SK-N-SH (cell line): ENCODE measurements at regions not wholly inside any gene's neighbourhood (a gene's known extent, or its start where the extent isn't known, plus 50 kb on each side); places are given as distances from the start of the nearest gene placed in this dataset.
A peak's percentile ranks its signal among the peaks of the same experiment; 100 is the strongest.

Experiments
- CTCF ChIA-PET: fragments of 300-600, 350-600 bp; formaldehyde crosslinking; extraction: SDS; loops from one replicate; lab custom pipeline; 2021; lab: Yijun Ruan, JAX
- POLR2A ChIA-PET: fragments of 350-600 bp; sonication (Branson Sonifier 250); formaldehyde crosslinking; extraction: SDS; loops from one replicate; lab custom pipeline; 2020; ENCODE audit warnings: antibody characterized with exemption, inconsistent platforms; lab: Yijun Ruan, JAX
- DNase-seq: peaks from one replicate; pipeline ENCODE4 v3.0.0; 2012
- H2AFZ ChIP-seq: fragments of 200-600 bp; sonication (generic); 2 replicates; pipeline ENCODE4 v1.8.1; 2016; ENCODE audit warnings: antibody characterized with exemption, mild to moderate bottlenecking, low read depth
- H3F3A ChIP-seq: fragments of 200-600 bp; sonication (generic); replicated peaks from 2 replicates; pipeline ENCODE3; 2016; ENCODE audit warnings: antibody characterized with exemption, mild to moderate bottlenecking; ENCODE audit not compliant: insufficient read depth
- H3K27ac ChIP-seq, 2 experiments: fragments of 200-500 bp in 1 of 2; fragments of 200-600 bp in 1 of 2; sonication (Bioruptor generic) in 1 of 2; sonication (generic), shearing (Covaris generic) in 1 of 2; 2 replicates each; pipeline versions ENCODE4 v1.5.1 to v1.6.1; 2014 to 2016; ENCODE audit warnings: low read depth in 2 of 2, inconsistent platforms in 1 of 2, low read length in 1 of 2, mild to moderate bottlenecking in 1 of 2, mixed read lengths in 1 of 2
- H3K27me3 ChIP-seq: fragments of 200-600 bp; sonication (generic), shearing (Covaris generic); 2 replicates; pipeline ENCODE4 v1.6.1; 2016; ENCODE audit warnings: mixed run types; ENCODE audit not compliant: insufficient read depth
- H3K36me3 ChIP-seq, 2 experiments: fragments of 200-500 bp in 1 of 2; fragments of 200-600 bp in 1 of 2; sonication (Bioruptor generic) in 1 of 2; sonication (generic) in 1 of 2; replicated peaks in 1 of 2; 2 replicates each; pipeline versions ENCODE3 to v1.5.1; 2014 to 2016; ENCODE audit warnings: low read length in 1 of 2, mild to moderate bottlenecking in 1 of 2; ENCODE audit not compliant: insufficient read depth in 2 of 2, control insufficient read depth in 1 of 2
- H3K4me1 ChIP-seq, 2 experiments: fragments of 200-500 bp in 1 of 2; fragments of 200-600 bp in 1 of 2; sonication (Bioruptor generic) in 1 of 2; sonication (generic), shearing (Covaris generic) in 1 of 2; 2 replicates each; pipeline versions ENCODE4 v1.5.1 to v1.6.1; 2014 to 2016; ENCODE audit warnings: low read depth in 1 of 2, low read length in 1 of 2, mixed run types in 1 of 2; ENCODE audit not compliant: insufficient read depth in 2 of 2, control insufficient read depth in 1 of 2
- H3K4me2 ChIP-seq: fragments of 200-600 bp; sonication (generic), shearing (Covaris generic); 2 replicates; pipeline ENCODE4 v1.6.1; 2017; ENCODE audit warnings: mixed run types
- H3K4me3 ChIP-seq, 2 experiments: fragments of 200-500 bp in 1 of 2; fragments of 200-600 bp in 1 of 2; sonication (Bioruptor generic) in 1 of 2; sonication (generic), shearing (Covaris generic) in 1 of 2; 2 replicates each; pipeline versions ENCODE4 v1.5.1 to v1.8.1; 2014 to 2016; ENCODE audit warnings: low read depth in 2 of 2, inconsistent platforms in 1 of 2, low read length in 1 of 2, mild to moderate bottlenecking in 1 of 2, mixed read lengths in 1 of 2, moderate library complexity in 1 of 2
- H3K79me2 ChIP-seq: fragments of 200-600 bp; sonication (generic); 2 replicates; pipeline ENCODE4 v1.8.1; 2017; ENCODE audit warnings: mild to moderate bottlenecking; ENCODE audit not compliant: insufficient read depth
- H3K9ac ChIP-seq: fragments of 200-600 bp; sonication (generic); 2 replicates; pipeline ENCODE4 v1.6.1; 2017; ENCODE audit warnings: mixed run types
- H3K9me2 ChIP-seq: fragments of 200-600 bp; sonication (generic); 2 replicates; pipeline ENCODE4 v1.6.1; 2017; ENCODE audit warnings: mixed run types
- H3K9me3 ChIP-seq: fragments of 200-600 bp; sonication (generic); 2 replicates; pipeline ENCODE4 v1.6.1; 2017; ENCODE audit warnings: mixed run types, mild to moderate bottlenecking, moderate library complexity
- H4K20me1 ChIP-seq: fragments of 200-600 bp; sonication (generic); 2 replicates; pipeline ENCODE4 v1.6.1; 2017; ENCODE audit warnings: mild to moderate bottlenecking, mixed run types; ENCODE audit not compliant: insufficient read depth
- ELF1 ChIP-seq: IDR thresholded peaks from 2 replicates; pipeline ENCODE4 v1.4.0; 2012
- EP300 ChIP-seq, 2 experiments: IDR thresholded peaks; 2 replicates each; pipeline versions ENCODE4 v1.4.0 to v1.6.1; 2012; ENCODE audit warnings: borderline replicate concordance in 1 of 2, low read depth in 1 of 2, low read length in 1 of 2
- EZH2phosphoT487 ChIP-seq: fragments of 200-600 bp; sonication (generic); IDR thresholded peaks from 2 replicates; pipeline ENCODE4 v1.6.1; 2017; ENCODE audit warnings: low read depth, mixed run types, mild to moderate bottlenecking, antibody characterized with exemption, moderate library complexity, borderline replicate concordance
- FOSL2 ChIP-seq: IDR thresholded peaks from 2 replicates; pipeline ENCODE4 v1.4.0; 2012; ENCODE audit warnings: low read depth, mild to moderate bottlenecking, moderate library complexity, borderline replicate concordance
- FOXJ3 ChIP-seq: sonication (generic); formaldehyde crosslinking; IDR thresholded peaks from 2 replicates; pipeline ENCODE4 v1.5.1; 2020; ENCODE audit warnings: mild to moderate bottlenecking, missing genetic modification reagents
- FOXM1 ChIP-seq: IDR thresholded peaks from 2 replicates; pipeline ENCODE4 v1.4.0; 2012; ENCODE audit warnings: low read depth, mild to moderate bottlenecking
- GABPA ChIP-seq: IDR thresholded peaks from 2 replicates; pipeline ENCODE4 v1.4.0; 2012; ENCODE audit warnings: low read depth, mild to moderate bottlenecking
- GATA2 ChIP-seq: sonication (generic); formaldehyde crosslinking; IDR thresholded peaks from 2 replicates; pipeline ENCODE4 v1.5.0; 2020; ENCODE audit warnings: mild to moderate bottlenecking, missing genetic modification reagents
- JUND ChIP-seq: IDR thresholded peaks from 2 replicates; pipeline ENCODE4 v1.4.0; 2012
- MEF2A ChIP-seq: IDR thresholded peaks from 2 replicates; pipeline ENCODE4 v1.4.0; 2012; ENCODE audit warnings: low read depth, borderline replicate concordance
- MXI1 ChIP-seq: IDR thresholded peaks from 2 replicates; pipeline ENCODE4 v1.6.1; 2012; ENCODE audit warnings: mild to moderate bottlenecking, low read depth, low read length, improper control_type of control experiment
- NFIC ChIP-seq: IDR thresholded peaks from 2 replicates; pipeline ENCODE4 v1.4.0; 2012; ENCODE audit warnings: borderline replicate concordance
- POLR2AphosphoS5 ChIP-seq: IDR thresholded peaks from 2 replicates; pipeline ENCODE4 v1.6.1; 2012; ENCODE audit warnings: low read depth, low read length
- RAD21 ChIP-seq: IDR thresholded peaks from 2 replicates; pipeline ENCODE4 v1.6.1; 2012; ENCODE audit warnings: mild to moderate bottlenecking, low read length
- RCOR1 ChIP-seq: fragments of 150-350 bp; IDR thresholded peaks from 2 replicates; pipeline ENCODE4 v1.6.1; 2017; ENCODE audit warnings: antibody characterized with exemption, low read length
- RFX5 ChIP-seq: IDR thresholded peaks from 2 replicates; pipeline ENCODE4 v1.6.1; 2012; ENCODE audit warnings: mild to moderate bottlenecking, improper control_type of control experiment, low read length
- RXRA ChIP-seq: IDR thresholded peaks from 2 replicates; pipeline ENCODE4 v1.4.0; 2012; ENCODE audit warnings: low read depth, mild to moderate bottlenecking, borderline replicate concordance
- SIN3A ChIP-seq: IDR thresholded peaks from 2 replicates; pipeline ENCODE4 v1.6.1; 2012; ENCODE audit warnings: low read depth, mild to moderate bottlenecking, low read length, moderate library complexity, borderline replicate concordance
- SMC3 ChIP-seq: IDR thresholded peaks from 2 replicates; pipeline ENCODE4 v1.6.1; 2012; ENCODE audit warnings: low read depth, low read length, improper control_type of control experiment
- TAF1 ChIP-seq: IDR thresholded peaks from 2 replicates; pipeline ENCODE4 v1.6.1; 2012; ENCODE audit warnings: low read depth, mild to moderate bottlenecking, low read length, moderate library complexity, borderline replicate concordance
- TCF12 ChIP-seq: IDR thresholded peaks from 2 replicates; pipeline ENCODE4 v1.4.0; 2012
- YY1 ChIP-seq: IDR thresholded peaks from 2 replicates; pipeline ENCODE4 v1.4.0; 2012; ENCODE audit warnings: low read depth, mild to moderate bottlenecking
- WGBS: methylation state at CpG from one replicate; pipeline ENCODE4 v1.1.6; 2017; ENCODE audit warnings: low lambda C conversion rate; 5-methylcytosine and 5-hydroxymethylcytosine counted together
- TF ChIP-seq, protein P1 (sequence below): IDR thresholded peaks from 2 replicates; pipeline ENCODE4 v1.4.0; 2012; ENCODE audit warnings: low read depth
- TF ChIP-seq, protein P2 (sequence below): fragments of 150-350 bp; IDR thresholded peaks from 2 replicates; pipeline ENCODE4 v1.6.1; 2016; ENCODE audit warnings: mild to moderate bottlenecking, low read depth, low read length
- TF ChIP-seq, protein P3 (sequence below): IDR thresholded peaks from 2 replicates; pipeline ENCODE4 v1.4.0; 2012; ENCODE audit warnings: low read depth, borderline replicate concordance
- TF ChIP-seq, protein P4 (sequence below): IDR thresholded peaks from 2 replicates; pipeline ENCODE4; 2012
- TF ChIP-seq, protein P5 (sequence below): IDR thresholded peaks from 2 replicates; pipeline ENCODE4 v1.4.0; 2012; ENCODE audit warnings: low read depth, borderline replicate concordance

DNA sequence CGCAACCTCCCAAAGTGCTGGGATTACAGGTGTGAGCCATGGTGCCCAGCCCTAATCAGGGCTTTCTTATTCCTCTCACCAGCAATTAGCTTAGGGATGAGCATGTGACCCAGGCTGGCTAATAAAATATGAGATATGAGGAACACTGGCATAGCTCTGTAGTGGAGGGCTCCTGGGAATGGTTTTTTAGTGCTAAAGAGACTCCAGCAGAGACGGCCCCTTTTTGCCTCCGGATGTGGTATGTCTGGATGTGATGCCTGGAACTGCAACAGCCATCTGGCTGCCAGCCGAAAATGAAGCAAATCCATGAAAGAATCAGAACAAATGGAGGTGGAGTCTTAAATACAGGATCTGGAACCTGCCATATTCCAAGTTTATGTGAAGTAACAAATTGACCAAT lies 69.1 kb upstream of the MAGI1 start:
- no peak overlapping the region for H3K9ac ChIP-seq
- ChIA-PET CTCF (interaction anchor here (1.7 kb wide), 1 partner anchor 90 kb away, joined by 4 read pairs; no protein-coding TSS in a partner anchor), POLR2A (no interaction called here)
- no peaks in the 10 kb centered on the region for H3K79me2 ChIP-seq
- H3K9me3 ChIP-seq: no peaks in the 10 kb centered on the region
- peaks cover 6% of the 10 kb centered on the region for H3F3A ChIP-seq
- H3K27ac ChIP-seq: peak overlapping the region; percentile 34 to 83; a peak in 3 of 4 replicates
- WGBS: 32% methylated on average over 4 of the region's 4 CpGs
- TF ChIP-seq ELF1: no peak
- TF ChIP-seq, protein P1, sequence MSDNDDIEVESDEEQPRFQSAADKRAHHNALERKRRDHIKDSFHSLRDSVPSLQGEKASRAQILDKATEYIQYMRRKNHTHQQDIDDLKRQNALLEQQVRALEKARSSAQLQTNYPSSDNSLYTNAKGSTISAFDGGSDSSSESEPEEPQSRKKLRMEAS: no peak
- peak; percentile 54; the same call in 1 of the 2 replicates for TF ChIP-seq RCOR1
- TF ChIP-seq, protein P2, sequence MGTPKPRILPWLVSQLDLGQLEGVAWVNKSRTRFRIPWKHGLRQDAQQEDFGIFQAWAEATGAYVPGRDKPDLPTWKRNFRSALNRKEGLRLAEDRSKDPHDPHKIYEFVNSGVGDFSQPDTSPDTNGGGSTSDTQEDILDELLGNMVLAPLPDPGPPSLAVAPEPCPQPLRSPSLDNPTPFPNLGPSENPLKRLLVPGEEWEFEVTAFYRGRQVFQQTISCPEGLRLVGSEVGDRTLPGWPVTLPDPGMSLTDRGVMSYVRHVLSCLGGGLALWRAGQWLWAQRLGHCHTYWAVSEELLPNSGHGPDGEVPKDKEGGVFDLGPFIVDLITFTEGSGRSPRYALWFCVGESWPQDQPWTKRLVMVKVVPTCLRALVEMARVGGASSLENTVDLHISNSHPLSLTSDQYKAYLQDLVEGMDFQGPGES: no peak
- no peak for TF ChIP-seq MXI1
- TF ChIP-seq, protein P3, sequence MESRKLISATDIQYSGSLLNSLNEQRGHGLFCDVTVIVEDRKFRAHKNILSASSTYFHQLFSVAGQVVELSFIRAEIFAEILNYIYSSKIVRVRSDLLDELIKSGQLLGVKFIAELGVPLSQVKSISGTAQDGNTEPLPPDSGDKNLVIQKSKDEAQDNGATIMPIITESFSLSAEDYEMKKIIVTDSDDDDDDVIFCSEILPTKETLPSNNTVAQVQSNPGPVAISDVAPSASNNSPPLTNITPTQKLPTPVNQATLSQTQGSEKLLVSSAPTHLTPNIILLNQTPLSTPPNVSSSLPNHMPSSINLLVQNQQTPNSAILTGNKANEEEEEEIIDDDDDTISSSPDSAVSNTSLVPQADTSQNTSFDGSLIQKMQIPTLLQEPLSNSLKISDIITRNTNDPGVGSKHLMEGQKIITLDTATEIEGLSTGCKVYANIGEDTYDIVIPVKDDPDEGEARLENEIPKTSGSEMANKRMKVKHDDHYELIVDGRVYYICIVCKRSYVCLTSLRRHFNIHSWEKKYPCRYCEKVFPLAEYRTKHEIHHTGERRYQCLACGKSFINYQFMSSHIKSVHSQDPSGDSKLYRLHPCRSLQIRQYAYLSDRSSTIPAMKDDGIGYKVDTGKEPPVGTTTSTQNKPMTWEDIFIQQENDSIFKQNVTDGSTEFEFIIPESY: no peak
- no peak for TF ChIP-seq FOSL2
- TF ChIP-seq RFX5: no peak
- peak; percentile 37; the same call in 1 of the 2 replicates for TF ChIP-seq POLR2AphosphoS5
- TF ChIP-seq TCF12: peak; percentile 76
- TF ChIP-seq MEF2A: no peak
- no peak for TF ChIP-seq SMC3
- TF ChIP-seq RXRA: no peak
- TF ChIP-seq FOXJ3 (CRISPR knock-in tag): no peak
- TF ChIP-seq JUND: no peak
- TF ChIP-seq EZH2phosphoT487: no peak
- 0 out of 2 replicates have a peak, but pooled peaks have one; percentile 34 for TF ChIP-seq GABPA
- TF ChIP-seq, protein P4, sequence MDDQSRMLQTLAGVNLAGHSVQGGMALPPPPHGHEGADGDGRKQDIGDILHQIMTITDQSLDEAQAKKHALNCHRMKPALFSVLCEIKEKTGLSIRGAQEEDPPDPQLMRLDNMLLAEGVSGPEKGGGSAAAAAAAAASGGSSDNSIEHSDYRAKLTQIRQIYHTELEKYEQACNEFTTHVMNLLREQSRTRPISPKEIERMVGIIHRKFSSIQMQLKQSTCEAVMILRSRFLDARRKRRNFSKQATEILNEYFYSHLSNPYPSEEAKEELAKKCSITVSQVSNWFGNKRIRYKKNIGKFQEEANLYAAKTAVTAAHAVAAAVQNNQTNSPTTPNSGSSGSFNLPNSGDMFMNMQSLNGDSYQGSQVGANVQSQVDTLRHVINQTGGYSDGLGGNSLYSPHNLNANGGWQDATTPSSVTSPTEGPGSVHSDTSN: peak; percentile 28; the same call in 1 of the 2 replicates
- no peak for TF ChIP-seq TAF1
- no peak for TF ChIP-seq SIN3A
- TF ChIP-seq EP300 (IDR thresholded peaks at IDR 0.05; ENCODE audit: borderline replicate concordance in 1 of 2, low read depth in 1 of 2, low read length in 1 of 2): peak in 1 of 2 experiments; percentile 72; a peak in 1 of 4 replicates
- TF ChIP-seq, protein P5, sequence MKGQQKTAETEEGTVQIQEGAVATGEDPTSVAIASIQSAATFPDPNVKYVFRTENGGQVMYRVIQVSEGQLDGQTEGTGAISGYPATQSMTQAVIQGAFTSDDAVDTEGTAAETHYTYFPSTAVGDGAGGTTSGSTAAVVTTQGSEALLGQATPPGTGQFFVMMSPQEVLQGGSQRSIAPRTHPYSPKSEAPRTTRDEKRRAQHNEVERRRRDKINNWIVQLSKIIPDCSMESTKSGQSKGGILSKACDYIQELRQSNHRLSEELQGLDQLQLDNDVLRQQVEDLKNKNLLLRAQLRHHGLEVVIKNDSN: 0 out of 2 replicates have a peak, but pooled peaks have one; percentile 58
- no peak for TF ChIP-seq GATA2 (CRISPR knock-in tag)
- peak; percentile 48; the same call in 1 of the 2 replicates for TF ChIP-seq NFIC
- TF ChIP-seq YY1: no peak
- TF ChIP-seq FOXM1: no peak
- no peak for TF ChIP-seq RAD21
- peaks cover 2 to 3% of the 10 kb centered on the region in 2 experiments; a peak in 2 of 4 replicates for H3K4me1 ChIP-seq
- H3K4me3 ChIP-seq: no peak overlapping the region
- no peak overlapping the region for H3K4me2 ChIP-seq
- peak; percentile 73 for DNase-seq
- H3K9me2 ChIP-seq: no peaks in the 10 kb centered on the region
- H2AFZ ChIP-seq: peak overlapping the region; percentile 45; the same call in 1 of the 2 replicates
- no peaks in the 10 kb centered on the region for H4K20me1 ChIP-seq
- H3K36me3 ChIP-seq: no peaks in the 10 kb centered on the region
- no peaks in the 10 kb centered on the region for H3K27me3 ChIP-seq
